SK-N-SH (cell line): ENCODE measurements at regions not wholly inside any gene's neighbourhood (a gene's known extent, or its start where the extent isn't known, plus 50 kb on each side); places are given as distances from the start of the nearest gene placed in this dataset.
A peak's percentile ranks its signal among the peaks of the same experiment; 100 is the strongest.

Source experiments
- CTCF ChIA-PET: fragments of 300-600, 350-600 bp; formaldehyde crosslinking; extraction: SDS; loops from one replicate; lab custom pipeline; 2021; lab: Yijun Ruan, JAX
- POLR2A ChIA-PET: fragments of 350-600 bp; sonication (Branson Sonifier 250); formaldehyde crosslinking; extraction: SDS; loops from one replicate; lab custom pipeline; 2020; ENCODE audit warnings: antibody characterized with exemption, inconsistent platforms; lab: Yijun Ruan, JAX
- DNase-seq: peaks from one replicate; pipeline ENCODE4 v3.0.0; 2012
- H2AFZ ChIP-seq: fragments of 200-600 bp; sonication (generic); 2 replicates; pipeline ENCODE4 v1.8.1; 2016; ENCODE audit warnings: antibody characterized with exemption, mild to moderate bottlenecking, low read depth
- H3F3A ChIP-seq: fragments of 200-600 bp; sonication (generic); replicated peaks from 2 replicates; pipeline ENCODE3; 2016; ENCODE audit warnings: antibody characterized with exemption, mild to moderate bottlenecking; ENCODE audit not compliant: insufficient read depth
- H3K27ac ChIP-seq, 2 experiments: fragments of 200-500 bp in 1 of 2; fragments of 200-600 bp in 1 of 2; sonication (Bioruptor generic) in 1 of 2; sonication (generic), shearing (Covaris generic) in 1 of 2; 2 replicates each; pipeline versions ENCODE4 v1.5.1 to v1.6.1; 2014 to 2016; ENCODE audit warnings: low read depth in 2 of 2, inconsistent platforms in 1 of 2, low read length in 1 of 2, mild to moderate bottlenecking in 1 of 2, mixed read lengths in 1 of 2
- H3K27me3 ChIP-seq: fragments of 200-600 bp; sonication (generic), shearing (Covaris generic); 2 replicates; pipeline ENCODE4 v1.6.1; 2016; ENCODE audit warnings: mixed run types; ENCODE audit not compliant: insufficient read depth
- H3K36me3 ChIP-seq, 2 experiments: fragments of 200-500 bp in 1 of 2; fragments of 200-600 bp in 1 of 2; sonication (Bioruptor generic) in 1 of 2; sonication (generic) in 1 of 2; replicated peaks in 1 of 2; 2 replicates each; pipeline versions ENCODE3 to v1.5.1; 2014 to 2016; ENCODE audit warnings: low read length in 1 of 2, mild to moderate bottlenecking in 1 of 2; ENCODE audit not compliant: insufficient read depth in 2 of 2, control insufficient read depth in 1 of 2
- H3K4me1 ChIP-seq, 2 experiments: fragments of 200-500 bp in 1 of 2; fragments of 200-600 bp in 1 of 2; sonication (Bioruptor generic) in 1 of 2; sonication (generic), shearing (Covaris generic) in 1 of 2; 2 replicates each; pipeline versions ENCODE4 v1.5.1 to v1.6.1; 2014 to 2016; ENCODE audit warnings: low read depth in 1 of 2, low read length in 1 of 2, mixed run types in 1 of 2; ENCODE audit not compliant: insufficient read depth in 2 of 2, control insufficient read depth in 1 of 2
- H3K4me2 ChIP-seq: fragments of 200-600 bp; sonication (generic), shearing (Covaris generic); 2 replicates; pipeline ENCODE4 v1.6.1; 2017; ENCODE audit warnings: mixed run types
- H3K4me3 ChIP-seq, 2 experiments: fragments of 200-500 bp in 1 of 2; fragments of 200-600 bp in 1 of 2; sonication (Bioruptor generic) in 1 of 2; sonication (generic), shearing (Covaris generic) in 1 of 2; 2 replicates each; pipeline versions ENCODE4 v1.5.1 to v1.8.1; 2014 to 2016; ENCODE audit warnings: low read depth in 2 of 2, inconsistent platforms in 1 of 2, low read length in 1 of 2, mild to moderate bottlenecking in 1 of 2, mixed read lengths in 1 of 2, moderate library complexity in 1 of 2
- H3K79me2 ChIP-seq: fragments of 200-600 bp; sonication (generic); 2 replicates; pipeline ENCODE4 v1.8.1; 2017; ENCODE audit warnings: mild to moderate bottlenecking; ENCODE audit not compliant: insufficient read depth
- H3K9ac ChIP-seq: fragments of 200-600 bp; sonication (generic); 2 replicates; pipeline ENCODE4 v1.6.1; 2017; ENCODE audit warnings: mixed run types
- H3K9me2 ChIP-seq: fragments of 200-600 bp; sonication (generic); 2 replicates; pipeline ENCODE4 v1.6.1; 2017; ENCODE audit warnings: mixed run types
- H3K9me3 ChIP-seq: fragments of 200-600 bp; sonication (generic); 2 replicates; pipeline ENCODE4 v1.6.1; 2017; ENCODE audit warnings: mixed run types, mild to moderate bottlenecking, moderate library complexity
- H4K20me1 ChIP-seq: fragments of 200-600 bp; sonication (generic); 2 replicates; pipeline ENCODE4 v1.6.1; 2017; ENCODE audit warnings: mild to moderate bottlenecking, mixed run types; ENCODE audit not compliant: insufficient read depth
- CHD2 ChIP-seq: fragments of 150-350 bp; IDR thresholded peaks from 2 replicates; pipeline ENCODE4 v1.6.1; 2018; ENCODE audit warnings: low read length; ENCODE audit not compliant: partially characterized antibody
- ELF1 ChIP-seq: IDR thresholded peaks from 2 replicates; pipeline ENCODE4 v1.4.0; 2012
- EP300 ChIP-seq, 2 experiments: IDR thresholded peaks; 2 replicates each; pipeline versions ENCODE4 v1.4.0 to v1.6.1; 2012; ENCODE audit warnings: borderline replicate concordance in 1 of 2, low read depth in 1 of 2, low read length in 1 of 2
- EZH2phosphoT487 ChIP-seq: fragments of 200-600 bp; sonication (generic); IDR thresholded peaks from 2 replicates; pipeline ENCODE4 v1.6.1; 2017; ENCODE audit warnings: low read depth, mixed run types, mild to moderate bottlenecking, antibody characterized with exemption, moderate library complexity, borderline replicate concordance
- FOSL2 ChIP-seq: IDR thresholded peaks from 2 replicates; pipeline ENCODE4 v1.4.0; 2012; ENCODE audit warnings: low read depth, mild to moderate bottlenecking, moderate library complexity, borderline replicate concordance
- FOXM1 ChIP-seq: IDR thresholded peaks from 2 replicates; pipeline ENCODE4 v1.4.0; 2012; ENCODE audit warnings: low read depth, mild to moderate bottlenecking
- GATA2 ChIP-seq: sonication (generic); formaldehyde crosslinking; IDR thresholded peaks from 2 replicates; pipeline ENCODE4 v1.5.0; 2020; ENCODE audit warnings: mild to moderate bottlenecking, missing genetic modification reagents
- JUND ChIP-seq: IDR thresholded peaks from 2 replicates; pipeline ENCODE4 v1.4.0; 2012
- MXI1 ChIP-seq: IDR thresholded peaks from 2 replicates; pipeline ENCODE4 v1.6.1; 2012; ENCODE audit warnings: mild to moderate bottlenecking, low read depth, low read length, improper control_type of control experiment
- NRF1 ChIP-seq: IDR thresholded peaks from 2 replicates; pipeline ENCODE4 v1.6.1; 2012; ENCODE audit warnings: low read depth, mild to moderate bottlenecking, low read length
- PBX3 ChIP-seq: IDR thresholded peaks from 2 replicates; pipeline ENCODE4; 2012
- POLR2AphosphoS5 ChIP-seq: IDR thresholded peaks from 2 replicates; pipeline ENCODE4 v1.6.1; 2012; ENCODE audit warnings: low read depth, low read length
- RAD21 ChIP-seq: IDR thresholded peaks from 2 replicates; pipeline ENCODE4 v1.6.1; 2012; ENCODE audit warnings: mild to moderate bottlenecking, low read length
- RXRA ChIP-seq: IDR thresholded peaks from 2 replicates; pipeline ENCODE4 v1.4.0; 2012; ENCODE audit warnings: low read depth, mild to moderate bottlenecking, borderline replicate concordance
- SIN3A ChIP-seq: IDR thresholded peaks from 2 replicates; pipeline ENCODE4 v1.6.1; 2012; ENCODE audit warnings: low read depth, mild to moderate bottlenecking, low read length, moderate library complexity, borderline replicate concordance
- TAF1 ChIP-seq: IDR thresholded peaks from 2 replicates; pipeline ENCODE4 v1.6.1; 2012; ENCODE audit warnings: low read depth, mild to moderate bottlenecking, low read length, moderate library complexity, borderline replicate concordance
- TCF12 ChIP-seq: IDR thresholded peaks from 2 replicates; pipeline ENCODE4 v1.4.0; 2012
- USF1 ChIP-seq: IDR thresholded peaks from 2 replicates; pipeline ENCODE4 v1.4.0; 2012; ENCODE audit warnings: low read depth, borderline replicate concordance
- WGBS: methylation state at CpG from one replicate; pipeline ENCODE4 v1.1.6; 2017; ENCODE audit warnings: low lambda C conversion rate; 5-methylcytosine and 5-hydroxymethylcytosine counted together

GRCh38 chr3:64327100-64327804 is 102.0 kb upstream of the PRICKLE2 start:
- H3F3A ChIP-seq = no peaks in the 10 kb centered on the region
- H3K4me1 ChIP-seq = no peaks in the 10 kb centered on the region; a peak in 1 of 4 replicates
- no peaks in the 10 kb centered on the region for H4K20me1 ChIP-seq
- no peaks in the 10 kb centered on the region for H3K36me3 ChIP-seq
- POLR2A ChIA-PET = no interaction called here
- TF ChIP-seq EP300 (IDR thresholded peaks at IDR 0.05; ENCODE audit: borderline replicate concordance in 1 of 2, low read depth in 1 of 2, low read length in 1 of 2) = no peak
- TF ChIP-seq TAF1 = no peak
- no peak for TF ChIP-seq USF1
- TF ChIP-seq GATA2 (CRISPR knock-in tag) = no peak
- no peak for TF ChIP-seq TCF12
- TF ChIP-seq RAD21 = no peak
- no peak for TF ChIP-seq FOXM1
- no peak for TF ChIP-seq EZH2phosphoT487
- no peak for TF ChIP-seq CHD2
- no peak for TF ChIP-seq FOSL2
- TF ChIP-seq, all 33 proteins: peak for 0
- Histone ChIP-seq H3K9ac (no peak overlapping the region), H3K4me3 (no peak overlapping the region), H3K79me2 (no peaks in the 10 kb centered on the region), H3K9me3 (no peaks in the 10 kb centered on the region), H3K9me2 (no peaks in the 10 kb centered on the region), H3K27ac (no peak overlapping the region), H3K27me3 (no peaks in the 10 kb centered on the region), H3K4me2 (no peak overlapping the region), H2AFZ (no peak overlapping the region)
- 88% methylated on average over 11 of the region's 11 CpGs for WGBS
- CTCF ChIA-PET = interaction anchor here (1.1 to 1.5 kb wide), 3 partner anchors 13 to 297 kb away, joined by 3 to 4 read pairs (median 3); no protein-coding TSS in a partner anchor
- no peak for DNase-seq

GRCh38 chr3:64321747-64322146 is 96.5 kb upstream of the PRICKLE2 start:
- Histone ChIP-seq H3K4me1 (peaks cover 0 to 6% of the 10 kb centered on the region in 2 experiments; a peak in 2 of 4 replicates), H3K4me3 (no peak overlapping the region), H4K20me1 (no peaks in the 10 kb centered on the region), H3K9ac (no peak overlapping the region), H2AFZ (no peak overlapping the region), H3K9me3 (no peaks in the 10 kb centered on the region), H3K27ac (peak overlapping the region in 1 of 2 experiments; percentile 43; a peak in 2 of 4 replicates), H3K27me3 (no peaks in the 10 kb centered on the region), H3K9me2 (no peaks in the 10 kb centered on the region), H3F3A (peaks cover 12% of the 10 kb centered on the region), H3K36me3 (no peaks in the 10 kb centered on the region), H3K79me2 (no peaks in the 10 kb centered on the region), H3K4me2 (no peak overlapping the region)
- TF ChIP-seq FOXM1 (no peak), CHD2 (no peak), EP300 (IDR thresholded peaks at IDR 0.05; ENCODE audit: borderline replicate concordance in 1 of 2, low read depth in 1 of 2, low read length in 1 of 2) (peak in 1 of 2 experiments; percentile 56; a peak in 1 of 4 replicates), RXRA (peak; percentile 38; the same call in 1 of the 2 replicates), NRF1 (no peak), FOSL2 (peak; percentile 88), JUND (peak; percentile 84), ELF1 (no peak), PBX3 (peak; percentile 89), POLR2AphosphoS5 (peak; percentile 28; the same call in 1 of the 2 replicates), TCF12 (peak; percentile 93), SIN3A (0 out of 2 replicates have a peak, but pooled peaks have one; percentile 24), MXI1 (no peak)
- ChIA-PET POLR2A (no interaction called here), CTCF (no interaction called here)
- no peak for DNase-seq
- 0% methylated on average over 1 of the region's 1 CpG for WGBS
